ENCODE measurements at regions not wholly inside any gene's neighbourhood (a gene's known extent, or its start where the extent isn't known, plus 50 kb on each side); places are given as distances from the start of the nearest gene placed in this dataset.

DNA sequence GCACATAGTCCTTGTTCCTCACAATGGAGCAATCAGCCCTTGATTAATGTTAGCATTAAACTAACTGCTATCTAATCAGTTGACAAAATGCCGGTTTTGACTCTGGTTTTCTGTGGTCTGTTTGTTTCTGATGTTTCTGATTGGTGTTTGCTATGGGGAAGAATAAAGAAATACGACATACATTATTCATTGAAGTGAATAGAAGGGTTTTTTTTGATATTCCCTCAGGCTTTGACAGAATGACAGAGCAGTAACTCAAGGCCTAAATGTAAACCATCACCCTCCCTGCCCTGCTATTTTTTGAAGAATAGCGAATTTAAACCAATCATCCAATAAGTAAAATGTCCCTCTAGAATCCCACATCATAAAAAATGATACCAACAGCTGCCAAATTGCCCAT, 65.5 kb upstream of the HS3ST1 start:
- H3K9ac ChIP-seq, result no peak overlapping the region
- H3K36me3 ChIP-seq (replicated peaks in 1 of 2; ENCODE audit: control insufficient read depth in 1 of 2, insufficient read depth in 2 of 2, low read length in 1 of 2), result no peaks in the 10 kb centered on the region
- H3F3A ChIP-seq (replicated peaks; ENCODE audit: insufficient read depth), result no peaks in the 10 kb centered on the region
- CTCF ChIA-PET, result no interaction called here
- no peak overlapping the region for H3K4me3 ChIP-seq (ENCODE audit: low read depth in 2 of 2, low read length in 1 of 2)
- no peak overlapping the region for H3K27ac ChIP-seq (ENCODE audit: low read depth in 2 of 2, low read length in 1 of 2)
- POLR2A ChIA-PET, result no interaction called here
- H4K20me1 ChIP-seq (ENCODE audit: insufficient read depth), result no peaks in the 10 kb centered on the region
- H3K27me3 ChIP-seq (ENCODE audit: insufficient read depth), result no peaks in the 10 kb centered on the region
- no peak for DNase-seq
- no peaks in the 10 kb centered on the region for H3K9me2 ChIP-seq
- no peaks in the 10 kb centered on the region for H3K79me2 ChIP-seq (ENCODE audit: insufficient read depth)
- no peaks in the 10 kb centered on the region for H3K4me1 ChIP-seq (ENCODE audit: control insufficient read depth in 1 of 2, insufficient read depth in 2 of 2, low read depth in 1 of 2, low read length in 1 of 2)
- 2% methylated on average over 3 of the region's 3 CpGs for WGBS (ENCODE audit: low lambda C conversion rate)
- no peak overlapping the region for H3K4me2 ChIP-seq
- H3K9me3 ChIP-seq, result no peaks in the 10 kb centered on the region
- no peak overlapping the region for H2AFZ ChIP-seq (ENCODE audit: low read depth)
- TF ChIP-seq, protein P1, sequence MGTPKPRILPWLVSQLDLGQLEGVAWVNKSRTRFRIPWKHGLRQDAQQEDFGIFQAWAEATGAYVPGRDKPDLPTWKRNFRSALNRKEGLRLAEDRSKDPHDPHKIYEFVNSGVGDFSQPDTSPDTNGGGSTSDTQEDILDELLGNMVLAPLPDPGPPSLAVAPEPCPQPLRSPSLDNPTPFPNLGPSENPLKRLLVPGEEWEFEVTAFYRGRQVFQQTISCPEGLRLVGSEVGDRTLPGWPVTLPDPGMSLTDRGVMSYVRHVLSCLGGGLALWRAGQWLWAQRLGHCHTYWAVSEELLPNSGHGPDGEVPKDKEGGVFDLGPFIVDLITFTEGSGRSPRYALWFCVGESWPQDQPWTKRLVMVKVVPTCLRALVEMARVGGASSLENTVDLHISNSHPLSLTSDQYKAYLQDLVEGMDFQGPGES (IDR thresholded peaks at IDR 0.05; ENCODE audit: low read depth, low read length), result no peak
- TF ChIP-seq MEF2A (IDR thresholded peaks at IDR 0.05; ENCODE audit: borderline replicate concordance, low read depth) (no peak), FOSL2 (IDR thresholded peaks at IDR 0.05; ENCODE audit: borderline replicate concordance, low read depth) (no peak), GATA2 (CRISPR knock-in tag; IDR thresholded peaks at IDR 0.05) (no peak), EZH2phosphoT487 (IDR thresholded peaks at IDR 0.05; ENCODE audit: borderline replicate concordance, low read depth) (no peak), RAD21 (IDR thresholded peaks at IDR 0.05; ENCODE audit: low read length) (no peak), RFX5 (IDR thresholded peaks at IDR 0.05; ENCODE audit: low read length) (no peak), JUND (IDR thresholded peaks at IDR 0.05) (no peak), SMC3 (IDR thresholded peaks at IDR 0.05; ENCODE audit: low read depth, low read length) (no peak), YY1 (IDR thresholded peaks at IDR 0.05; ENCODE audit: low read depth) (no peak), NRF1 (IDR thresholded peaks at IDR 0.05; ENCODE audit: low read depth, low read length) (no peak), ELF1 (IDR thresholded peaks at IDR 0.05) (no peak), MXI1 (IDR thresholded peaks at IDR 0.05; ENCODE audit: low read depth, low read length) (no peak), TEAD4 (IDR thresholded peaks at IDR 0.05; ENCODE audit: borderline replicate concordance, insufficient read depth) (no peak)
- TF ChIP-seq, protein P2, sequence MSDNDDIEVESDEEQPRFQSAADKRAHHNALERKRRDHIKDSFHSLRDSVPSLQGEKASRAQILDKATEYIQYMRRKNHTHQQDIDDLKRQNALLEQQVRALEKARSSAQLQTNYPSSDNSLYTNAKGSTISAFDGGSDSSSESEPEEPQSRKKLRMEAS (IDR thresholded peaks at IDR 0.05; ENCODE audit: low read depth), result no peak
- TF ChIP-seq, protein P3, sequence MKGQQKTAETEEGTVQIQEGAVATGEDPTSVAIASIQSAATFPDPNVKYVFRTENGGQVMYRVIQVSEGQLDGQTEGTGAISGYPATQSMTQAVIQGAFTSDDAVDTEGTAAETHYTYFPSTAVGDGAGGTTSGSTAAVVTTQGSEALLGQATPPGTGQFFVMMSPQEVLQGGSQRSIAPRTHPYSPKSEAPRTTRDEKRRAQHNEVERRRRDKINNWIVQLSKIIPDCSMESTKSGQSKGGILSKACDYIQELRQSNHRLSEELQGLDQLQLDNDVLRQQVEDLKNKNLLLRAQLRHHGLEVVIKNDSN (IDR thresholded peaks at IDR 0.05; ENCODE audit: borderline replicate concordance, low read depth), result no peak
- TF ChIP-seq, protein P4, sequence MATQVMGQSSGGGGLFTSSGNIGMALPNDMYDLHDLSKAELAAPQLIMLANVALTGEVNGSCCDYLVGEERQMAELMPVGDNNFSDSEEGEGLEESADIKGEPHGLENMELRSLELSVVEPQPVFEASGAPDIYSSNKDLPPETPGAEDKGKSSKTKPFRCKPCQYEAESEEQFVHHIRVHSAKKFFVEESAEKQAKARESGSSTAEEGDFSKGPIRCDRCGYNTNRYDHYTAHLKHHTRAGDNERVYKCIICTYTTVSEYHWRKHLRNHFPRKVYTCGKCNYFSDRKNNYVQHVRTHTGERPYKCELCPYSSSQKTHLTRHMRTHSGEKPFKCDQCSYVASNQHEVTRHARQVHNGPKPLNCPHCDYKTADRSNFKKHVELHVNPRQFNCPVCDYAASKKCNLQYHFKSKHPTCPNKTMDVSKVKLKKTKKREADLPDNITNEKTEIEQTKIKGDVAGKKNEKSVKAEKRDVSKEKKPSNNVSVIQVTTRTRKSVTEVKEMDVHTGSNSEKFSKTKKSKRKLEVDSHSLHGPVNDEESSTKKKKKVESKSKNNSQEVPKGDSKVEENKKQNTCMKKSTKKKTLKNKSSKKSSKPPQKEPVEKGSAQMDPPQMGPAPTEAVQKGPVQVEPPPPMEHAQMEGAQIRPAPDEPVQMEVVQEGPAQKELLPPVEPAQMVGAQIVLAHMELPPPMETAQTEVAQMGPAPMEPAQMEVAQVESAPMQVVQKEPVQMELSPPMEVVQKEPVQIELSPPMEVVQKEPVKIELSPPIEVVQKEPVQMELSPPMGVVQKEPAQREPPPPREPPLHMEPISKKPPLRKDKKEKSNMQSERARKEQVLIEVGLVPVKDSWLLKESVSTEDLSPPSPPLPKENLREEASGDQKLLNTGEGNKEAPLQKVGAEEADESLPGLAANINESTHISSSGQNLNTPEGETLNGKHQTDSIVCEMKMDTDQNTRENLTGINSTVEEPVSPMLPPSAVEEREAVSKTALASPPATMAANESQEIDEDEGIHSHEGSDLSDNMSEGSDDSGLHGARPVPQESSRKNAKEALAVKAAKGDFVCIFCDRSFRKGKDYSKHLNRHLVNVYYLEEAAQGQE (IDR thresholded peaks at IDR 0.05; ENCODE audit: low read depth, low read length), result no peak
- TF ChIP-seq, protein P5, sequence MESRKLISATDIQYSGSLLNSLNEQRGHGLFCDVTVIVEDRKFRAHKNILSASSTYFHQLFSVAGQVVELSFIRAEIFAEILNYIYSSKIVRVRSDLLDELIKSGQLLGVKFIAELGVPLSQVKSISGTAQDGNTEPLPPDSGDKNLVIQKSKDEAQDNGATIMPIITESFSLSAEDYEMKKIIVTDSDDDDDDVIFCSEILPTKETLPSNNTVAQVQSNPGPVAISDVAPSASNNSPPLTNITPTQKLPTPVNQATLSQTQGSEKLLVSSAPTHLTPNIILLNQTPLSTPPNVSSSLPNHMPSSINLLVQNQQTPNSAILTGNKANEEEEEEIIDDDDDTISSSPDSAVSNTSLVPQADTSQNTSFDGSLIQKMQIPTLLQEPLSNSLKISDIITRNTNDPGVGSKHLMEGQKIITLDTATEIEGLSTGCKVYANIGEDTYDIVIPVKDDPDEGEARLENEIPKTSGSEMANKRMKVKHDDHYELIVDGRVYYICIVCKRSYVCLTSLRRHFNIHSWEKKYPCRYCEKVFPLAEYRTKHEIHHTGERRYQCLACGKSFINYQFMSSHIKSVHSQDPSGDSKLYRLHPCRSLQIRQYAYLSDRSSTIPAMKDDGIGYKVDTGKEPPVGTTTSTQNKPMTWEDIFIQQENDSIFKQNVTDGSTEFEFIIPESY (IDR thresholded peaks at IDR 0.05; ENCODE audit: borderline replicate concordance, low read depth), result no peak
